Liver (tissue), 8 donors: ENCODE measurements at regions not wholly inside any gene's neighbourhood (a gene's known extent, or its start where the extent isn't known, plus 50 kb on each side); places are given as distances from the start of the nearest gene placed in this dataset.

Source experiments
- DNase-seq: peaks from one replicate; pipeline ENCODE4 v3.0.0-alpha.2; 2017; ENCODE audit warnings: low spot score
- H3K27ac ChIP-seq, 2 donors: one replicate each; pipeline ENCODE4 v1.7.0; 2013; ENCODE audit warnings: inconsistent platforms in 2 of 2, low read length in 2 of 2, control low read depth in 1 of 2, low read depth in 1 of 2, mild to moderate bottlenecking in 1 of 2
- H3K27me3 ChIP-seq, 4 donors: one replicate each; pipeline versions ENCODE4 v1.6.1 to v1.7.0; 2013; ENCODE audit warnings: low read length in 3 of 4, inconsistent platforms in 1 of 4, mild to moderate bottlenecking in 1 of 4, moderate library complexity in 1 of 4; ENCODE audit not compliant: control insufficient read depth in 4 of 4, insufficient read depth in 4 of 4
- H3K36me3 ChIP-seq, 4 donors: one replicate each; pipeline versions ENCODE4 v1.6.1 to v1.7.0; 2013; ENCODE audit warnings: low read length in 3 of 4, mild to moderate bottlenecking in 3 of 4, low read depth in 1 of 4, moderate library complexity in 1 of 4; ENCODE audit not compliant: control insufficient read depth in 4 of 4, insufficient read depth in 3 of 4
- H3K4me1 ChIP-seq, 4 donors: one replicate each; pipeline versions ENCODE4 v1.6.1 to v1.7.0; 2013; ENCODE audit warnings: low read length in 3 of 4, mild to moderate bottlenecking in 3 of 4, moderate library complexity in 1 of 4; ENCODE audit not compliant: control insufficient read depth in 4 of 4, insufficient read depth in 4 of 4
- H3K4me3 ChIP-seq, 3 donors: one replicate each; pipeline versions ENCODE4 v1.6.1 to v1.7.0; 2013; ENCODE audit warnings: low read length in 3 of 3, control low read depth in 1 of 3, low read depth in 1 of 3, mild to moderate bottlenecking in 1 of 3
- H3K9ac ChIP-seq, 2 donors: one replicate each; pipeline ENCODE4 v1.7.0; 2013; ENCODE audit warnings: low read length in 2 of 2, mild to moderate bottlenecking in 2 of 2, moderate library complexity in 2 of 2, control low read depth in 1 of 2, low read depth in 1 of 2
- H3K9me3 ChIP-seq, 4 donors: one replicate each; pipeline versions ENCODE4 v1.6.1 to v1.7.0; 2013; ENCODE audit warnings: low read length in 3 of 4; ENCODE audit not compliant: control insufficient read depth in 4 of 4
- CTCF ChIP-seq: fragments of 150-350 bp; IDR thresholded peaks from 2 replicates; pipeline ENCODE4 v1.5.1; 2017; ENCODE audit warnings: improper control_type of control experiment, low read depth, low read length; ENCODE audit not compliant: missing input control
- GABPA ChIP-seq, 2 donors: IDR thresholded peaks in 1 of 2; conservative IDR thresholded peaks in 1 of 2; 2 replicates each; pipeline ENCODE4 v1.6.1; 2016; ENCODE audit warnings: antibody characterized with exemption in 2 of 2, mild to moderate bottlenecking in 1 of 2, moderate library complexity in 1 of 2
- HNF4A ChIP-seq, 2 donors: conservative IDR thresholded peaks; 2 replicates each; pipeline ENCODE4 v1.6.1; 2016; ENCODE audit warnings: antibody characterized with exemption in 2 of 2, mild to moderate bottlenecking in 2 of 2
- HNF4G ChIP-seq: IDR thresholded peaks from 2 replicates; pipeline ENCODE4 v1.6.1; 2016; ENCODE audit warnings: antibody characterized with exemption
- JUND ChIP-seq, 2 donors: IDR thresholded peaks; 2 replicates each; pipeline ENCODE4 v1.6.1; 2016; ENCODE audit warnings: antibody characterized with exemption in 2 of 2
- MAX ChIP-seq: IDR thresholded peaks from 2 replicates; pipeline ENCODE4 v1.6.1; 2016; ENCODE audit warnings: antibody characterized with exemption
- RAD21 ChIP-seq, 2 donors: IDR thresholded peaks; 2 replicates each; pipeline ENCODE4 v1.6.1; 2016; ENCODE audit warnings: antibody characterized with exemption in 2 of 2, mild to moderate bottlenecking in 2 of 2
- REST ChIP-seq: IDR thresholded peaks from 2 replicates; pipeline ENCODE4 v1.6.1; 2016; ENCODE audit warnings: antibody characterized with exemption, mild to moderate bottlenecking
- RXRA ChIP-seq, 2 donors: IDR thresholded peaks; 2 replicates each; pipeline ENCODE4 v1.6.1; 2017 to 2018; ENCODE audit warnings: antibody characterized with exemption in 2 of 2, mild to moderate bottlenecking in 1 of 2
- SP1 ChIP-seq: IDR thresholded peaks from 2 replicates; pipeline ENCODE4 v1.6.1; 2018; ENCODE audit warnings: antibody characterized with exemption, mild to moderate bottlenecking
- YY1 ChIP-seq: IDR thresholded peaks from 2 replicates; pipeline ENCODE4 v1.6.1; 2016; ENCODE audit warnings: antibody characterized with exemption, mild to moderate bottlenecking
- ZBTB33 ChIP-seq: IDR thresholded peaks from 2 replicates; pipeline ENCODE4 v1.6.1; 2016; ENCODE audit warnings: antibody characterized with exemption
- WGBS: extraction: QIAGEN DNeasy Blood & Tissue Kit; methylation state at CpG from one replicate; pipeline ENCODE4 v1.1.7; 2013; 5-methylcytosine and 5-hydroxymethylcytosine counted together
- donor health status: healthy.
- donor health status: healthy.
- donor health status: healthy.
- donor health status: healthy.
- donor health status: healthy.

- Histone ChIP-seq H3K36me3 (no peaks in the 10 kb centered on the region), H3K4me3 (no peak overlapping the region), H3K27me3 (no peaks in the 10 kb centered on the region), H3K9ac (no peak overlapping the region), H3K9me3 (peaks cover 0 to 8% (median 0%) of the 10 kb centered on the region in 4 donors), H3K27ac (no peak overlapping the region), H3K4me1 (no peaks in the 10 kb centered on the region)
- TF ChIP-seq CTCF (no peak), SP1 (no peak), RXRA (IDR thresholded peaks at IDR 0.05) (no peak), GABPA (IDR thresholded peaks at IDR 0.05 in 1 of 2, conservative IDR thresholded peaks at IDR 0.05 in 1 of 2) (no peak), JUND (IDR thresholded peaks at IDR 0.05) (no peak), ZBTB33 (no peak), RAD21 (IDR thresholded peaks at IDR 0.05) (no peak)
- 88% methylated on average over 4 of the region's 4 CpGs for WGBS
- no peak for DNase-seq
Observed at GRCh38 chr10:33725430-33725829, 391.0 kb upstream of the NRP1 start.

- no peaks in the 10 kb centered on the region for H3K27me3 ChIP-seq
- H3K27ac ChIP-seq: no peak overlapping the region
- no peak for TF ChIP-seq YY1
- no peak for TF ChIP-seq JUND (IDR thresholded peaks at IDR 0.05)
- TF ChIP-seq HNF4A (conservative IDR thresholded peaks at IDR 0.05): no peak
- TF ChIP-seq MAX: no peak
- TF ChIP-seq REST: no peak
- TF ChIP-seq ZBTB33: no peak
- no peak for TF ChIP-seq HNF4G
- TF ChIP-seq RXRA (IDR thresholded peaks at IDR 0.05): no peak
- no peaks in the 10 kb centered on the region for H3K36me3 ChIP-seq
- H3K9me3 ChIP-seq: peaks cover 0 to 5% (median 0%) of the 10 kb centered on the region in 4 donors
- no peak overlapping the region for H3K9ac ChIP-seq
- DNase-seq: no peak
- H3K4me1 ChIP-seq: no peaks in the 10 kb centered on the region
- 88% methylated on average over 2 of the region's 2 CpGs for WGBS
- no peak overlapping the region for H3K4me3 ChIP-seq
Observed at GRCh38 chr10:33723181-33723580, 388.7 kb upstream of the NRP1 start.
